Mucosa of rectum (tissue), 2 donors: ENCODE measurements at regions not wholly inside any gene's neighbourhood (a gene's known extent, or its start where the extent isn't known, plus 50 kb on each side); places are given as distances from the start of the nearest gene placed in this dataset.
A peak's percentile ranks its signal among the peaks of the same experiment; 100 is the strongest.
"Not testable (repeated sequence)": the region's sequence is repeated elsewhere in the genome, so short reads cannot be mapped to it uniquely, and the experiment has no call there.

ENCODE experiments used
- H3K27ac ChIP-seq, 2 donors: one replicate each; pipeline ENCODE4 v1.7.0; 2013; ENCODE audit warnings: inconsistent platforms in 2 of 2, low read depth in 2 of 2, low read length in 2 of 2
- H3K27me3 ChIP-seq, 2 donors: one replicate each; pipeline ENCODE4 v1.7.0; 2013; ENCODE audit warnings: low read length in 2 of 2; ENCODE audit not compliant: control insufficient read depth in 2 of 2, insufficient read depth in 2 of 2
- H3K36me3 ChIP-seq, 2 donors: one replicate each; pipeline ENCODE4 v1.7.0; 2013; ENCODE audit warnings: low read length in 2 of 2; ENCODE audit not compliant: control insufficient read depth in 2 of 2, insufficient read depth in 2 of 2
- H3K4me1 ChIP-seq, 2 donors: one replicate each; pipeline ENCODE4 v1.7.0; 2013; ENCODE audit warnings: low read length in 2 of 2, mild to moderate bottlenecking in 1 of 2; ENCODE audit not compliant: control insufficient read depth in 2 of 2, insufficient read depth in 2 of 2
- H3K4me3 ChIP-seq, 2 donors: one replicate each; pipeline ENCODE4 v1.7.0; 2013; ENCODE audit warnings: low read length in 2 of 2
- H3K9ac ChIP-seq, 2 donors: one replicate each; pipeline ENCODE4 v1.7.0; 2013; ENCODE audit warnings: low read length in 2 of 2, low read depth in 1 of 2, mild to moderate bottlenecking in 1 of 2
- H3K9me3 ChIP-seq, 2 donors: one replicate each; pipeline ENCODE4 v1.7.0; 2013; ENCODE audit warnings: low read length in 2 of 2; ENCODE audit not compliant: control insufficient read depth in 2 of 2
- donor health status: healthy.
- donor health status: Normal muscosa, but diverticular disease.

- not testable (repeated sequence) for H3K36me3 ChIP-seq, H3K9ac ChIP-seq, H3K9me3 ChIP-seq, H3K27me3 ChIP-seq, H3K4me3 ChIP-seq, H3K27ac ChIP-seq
- H3K4me1 ChIP-seq, result peaks cover 7 to 17% of the 10 kb centered on the region in 2 donors
Measured at GRCh38 chr3:32042867-32043266, 61.3 kb downstream of the ZNF860 start.

DNA sequence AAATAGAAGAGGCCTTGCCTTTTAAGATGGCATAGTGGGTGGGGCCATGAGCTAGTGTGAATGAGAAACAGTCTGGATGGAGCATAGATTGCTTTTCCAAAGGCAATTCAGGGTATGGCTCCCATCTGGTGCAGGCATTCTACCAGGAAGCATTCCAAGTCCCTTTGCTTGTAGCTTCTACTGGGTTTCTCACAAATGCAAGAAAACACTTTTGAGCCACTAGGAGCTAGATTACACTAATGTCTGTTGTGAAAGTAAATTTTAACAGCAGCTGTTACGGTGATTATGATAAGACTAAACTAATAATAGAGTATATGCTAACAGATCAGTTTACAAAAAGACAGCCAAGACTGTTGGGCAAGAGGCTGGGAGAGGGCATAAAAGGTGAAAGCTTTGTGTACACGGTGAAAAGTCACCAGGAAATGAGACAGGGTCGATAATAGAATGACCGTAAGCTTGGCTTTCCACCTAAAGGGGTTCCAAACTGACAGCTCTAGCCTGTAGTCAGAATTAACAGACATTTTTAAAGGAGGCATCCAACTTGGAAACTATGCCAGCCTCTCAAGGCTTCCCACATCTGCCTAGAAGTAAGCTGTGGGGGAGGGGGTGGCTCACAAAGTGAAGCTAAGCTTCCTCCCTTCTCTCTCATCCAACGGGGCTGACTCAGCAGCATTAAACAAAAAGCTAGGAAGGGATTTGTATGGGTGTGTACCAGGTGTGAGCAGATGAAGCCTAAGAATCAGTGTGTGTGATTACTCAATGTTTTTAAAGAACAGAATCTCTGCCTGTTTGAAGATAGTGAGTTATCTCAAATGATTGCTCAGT lies 61.1 kb upstream of the GPD1L start:
- Histone ChIP-seq H3K9me3 (no peaks in the 10 kb centered on the region), H3K27ac (peak overlapping the region; percentile 66 to 70), H3K4me1 (peaks cover 7 to 17% of the 10 kb centered on the region in 2 donors), H3K27me3 (no peaks in the 10 kb centered on the region), H3K36me3 (no peaks in the 10 kb centered on the region), H3K9ac (no peak overlapping the region), H3K4me3 (peak overlapping the region; percentile 14 to 46)

DNA sequence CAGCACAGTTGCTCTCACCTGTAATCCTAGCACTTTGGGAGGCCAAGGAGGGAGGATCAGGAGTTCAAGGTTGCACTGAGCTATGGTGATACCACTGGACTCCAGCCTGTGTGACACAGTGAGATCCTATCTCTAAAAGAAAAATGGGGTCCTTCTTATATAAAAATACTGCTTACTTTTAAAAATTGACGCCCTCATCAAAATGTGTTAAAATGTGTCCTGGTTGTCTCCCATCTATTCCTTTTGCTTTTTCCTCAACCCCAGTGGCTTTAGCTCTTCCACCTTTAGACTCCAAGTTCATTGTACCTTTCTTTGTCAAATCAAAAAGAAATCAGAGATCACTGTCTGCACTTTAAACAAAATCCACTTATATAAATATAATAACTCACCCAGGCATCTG lies 60.3 kb upstream of the GPD1L start:
- Histone ChIP-seq H3K27me3 (no peaks in the 10 kb centered on the region), H3K4me3 (no peak overlapping the region), H3K36me3 (no peaks in the 10 kb centered on the region), H3K4me1 (peaks cover 7 to 14% of the 10 kb centered on the region in 2 donors), H3K27ac (peak overlapping the region; percentile 66 to 70), H3K9me3 (no peaks in the 10 kb centered on the region), H3K9ac (no peak overlapping the region)

GRCh38 chr3:32048487-32049182 lies 57.8 kb upstream of the GPD1L start:
- no peaks in the 10 kb centered on the region for H3K9me3 ChIP-seq
- no peak overlapping the region for H3K9ac ChIP-seq
- no peak overlapping the region for H3K27ac ChIP-seq
- no peaks in the 10 kb centered on the region for H3K36me3 ChIP-seq
- no peaks in the 10 kb centered on the region for H3K27me3 ChIP-seq
- H3K4me3 ChIP-seq, result no peak overlapping the region
- H3K4me1 ChIP-seq, result peaks cover 7 to 14% of the 10 kb centered on the region in 2 donors

DNA sequence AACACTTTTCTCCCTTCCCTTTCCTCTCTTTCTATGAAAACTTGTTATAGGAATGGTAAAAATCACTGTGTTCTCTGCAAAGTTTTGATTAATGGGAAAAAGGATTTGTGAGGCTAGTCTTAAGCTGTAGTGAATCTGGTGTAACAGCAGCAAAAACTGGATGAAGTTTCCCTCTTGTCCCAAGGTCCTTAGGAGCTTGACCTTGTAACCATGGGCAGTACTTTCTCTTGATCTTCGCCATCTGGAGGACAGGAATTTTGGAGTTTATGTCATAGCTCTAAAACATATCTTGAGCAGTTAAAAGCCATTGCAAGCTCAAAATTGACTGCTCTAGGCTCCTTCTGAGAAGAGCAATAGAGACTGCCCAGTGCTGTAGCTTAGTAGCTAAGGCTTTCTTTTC lies 56.5 kb upstream of the GPD1L start:
- no peak overlapping the region for H3K27ac ChIP-seq
- H3K4me1 ChIP-seq, result peaks cover 7 to 13% of the 10 kb centered on the region in 2 donors

GRCh38 chr3:32052230-32052629 lies 54.2 kb upstream of the GPD1L start:
- H3K27me3 ChIP-seq, H3K9me3 ChIP-seq, H3K36me3 ChIP-seq, H3K4me3 ChIP-seq, H3K27ac ChIP-seq, H3K9ac ChIP-seq, H3K4me1 ChIP-seq: not testable (repeated sequence)

More for the DNA sequence above, 56.5 kb upstream of the GPD1L start:
- no peak overlapping the region for H3K4me3 ChIP-seq
- H3K27me3 ChIP-seq, result no peaks in the 10 kb centered on the region
- no peaks in the 10 kb centered on the region for H3K9me3 ChIP-seq
- H3K9ac ChIP-seq, result no peak overlapping the region
- no peaks in the 10 kb centered on the region for H3K36me3 ChIP-seq

- not testable (repeated sequence) for H3K36me3 ChIP-seq, H3K4me3 ChIP-seq, H3K9ac ChIP-seq, H3K9me3 ChIP-seq, H3K27me3 ChIP-seq, H3K27ac ChIP-seq, H3K4me1 ChIP-seq
Measured at GRCh38 chr3:32052851-32053250, 53.6 kb upstream of the GPD1L start.

DNA sequence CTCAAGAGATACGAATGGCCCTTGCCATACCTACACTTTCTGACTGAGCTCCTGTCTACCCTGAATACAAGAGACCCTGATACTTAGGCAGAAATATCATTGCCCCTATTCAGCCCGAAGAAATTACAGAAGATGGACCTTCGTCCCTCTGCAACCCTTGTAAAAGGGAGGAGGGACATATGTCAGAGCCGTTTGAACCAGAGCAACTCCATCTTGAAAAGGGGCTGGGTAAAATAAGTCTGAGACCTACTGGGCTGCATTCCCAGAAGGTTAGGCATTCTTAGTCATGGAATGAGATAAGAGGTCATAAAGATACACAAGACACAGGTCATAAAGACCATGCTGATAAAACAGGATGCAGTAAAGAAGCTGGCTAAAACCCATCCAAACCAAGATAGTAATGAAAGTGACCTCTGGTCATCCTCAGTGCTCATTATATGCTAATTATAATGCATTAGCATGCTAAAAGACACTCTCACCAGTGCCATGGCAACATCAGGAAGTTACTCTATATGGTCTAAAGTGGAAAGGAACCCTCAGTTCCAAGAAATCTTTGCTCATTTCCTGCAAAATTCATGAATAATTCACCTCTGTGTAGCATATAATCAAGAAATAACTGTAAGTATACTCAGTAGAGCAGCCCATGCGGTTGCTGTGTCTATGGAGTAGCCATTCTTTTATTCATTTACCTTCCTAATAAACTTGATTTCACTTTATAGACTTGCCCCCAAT lies 49.7 kb upstream of the GPD1L start:
- peaks cover 7 to 8% of the 10 kb centered on the region in 2 donors for H3K4me1 ChIP-seq
- H3K4me3 ChIP-seq, result no peak overlapping the region
- peak overlapping the region in 1 of 2 donors; percentile 9 for H3K27ac ChIP-seq

More for the DNA sequence above, 49.7 kb upstream of the GPD1L start:
- Histone ChIP-seq H3K36me3 (no peaks in the 10 kb centered on the region), H3K9me3 (no peaks in the 10 kb centered on the region), H3K27me3 (no peaks in the 10 kb centered on the region), H3K9ac (no peak overlapping the region)
